ENCODE measurements at regions not wholly inside any gene's neighbourhood (a gene's known extent, or its start where the extent isn't known, plus 50 kb on each side); places are given as distances from the start of the nearest gene placed in this dataset.

- TF ChIP-seq CTCF (IDR thresholded peaks at IDR 0.05; ENCODE audit: low read length) = no peak
- TF ChIP-seq EZH2 (IDR thresholded peaks at IDR 0.05; ENCODE audit: borderline replicate concordance, low read length) = no peak
These were observed 158.9 kb downstream of the EFNB2 start for GRCh38 chr13:106376401-106377112.
